Stimulated activated CD8-positive, alpha-beta memory T cell treated with anti-CD3 and anti-CD28 coated beads, Interleukin-2, amount 100 ng/mL, for 1 hour (primary cell): ENCODE measurements at regions not wholly inside any gene's neighbourhood (a gene's known extent, or its start where the extent isn't known, plus 50 kb on each side); places are given as distances from the start of the nearest gene placed in this dataset.
"Not testable (repeated sequence)": the region's sequence is repeated elsewhere in the genome, so short reads cannot be mapped to it uniquely, and the experiment has no call there.

Experiments
- DNase-seq, 2 donors: peaks; one replicate each; pipeline ENCODE4 v3.0.0-alpha.2; 2020; ENCODE audit warnings: low read depth in 2 of 2

DNA sequence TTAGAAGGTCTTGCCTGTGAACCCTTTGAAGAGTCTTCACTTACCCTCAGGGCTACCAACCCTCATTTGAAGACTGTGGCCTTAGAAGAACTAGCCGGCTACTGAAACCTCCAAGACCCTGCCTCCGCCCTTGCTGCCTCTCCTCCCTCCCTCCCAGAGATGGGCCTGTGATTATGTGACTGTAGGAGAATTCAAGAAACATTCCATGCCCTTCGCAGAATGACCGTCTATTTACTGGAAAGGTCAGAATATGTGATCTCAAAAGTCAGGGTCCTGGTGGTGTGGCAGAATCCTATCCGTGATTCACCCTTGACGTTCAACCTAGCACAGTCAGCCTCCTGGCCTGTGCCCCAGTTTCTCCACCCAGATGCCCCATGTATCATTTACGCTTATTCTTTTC is 109.6 kb downstream of the CTNND1 start:
- DNase-seq, result no peak

DNA sequence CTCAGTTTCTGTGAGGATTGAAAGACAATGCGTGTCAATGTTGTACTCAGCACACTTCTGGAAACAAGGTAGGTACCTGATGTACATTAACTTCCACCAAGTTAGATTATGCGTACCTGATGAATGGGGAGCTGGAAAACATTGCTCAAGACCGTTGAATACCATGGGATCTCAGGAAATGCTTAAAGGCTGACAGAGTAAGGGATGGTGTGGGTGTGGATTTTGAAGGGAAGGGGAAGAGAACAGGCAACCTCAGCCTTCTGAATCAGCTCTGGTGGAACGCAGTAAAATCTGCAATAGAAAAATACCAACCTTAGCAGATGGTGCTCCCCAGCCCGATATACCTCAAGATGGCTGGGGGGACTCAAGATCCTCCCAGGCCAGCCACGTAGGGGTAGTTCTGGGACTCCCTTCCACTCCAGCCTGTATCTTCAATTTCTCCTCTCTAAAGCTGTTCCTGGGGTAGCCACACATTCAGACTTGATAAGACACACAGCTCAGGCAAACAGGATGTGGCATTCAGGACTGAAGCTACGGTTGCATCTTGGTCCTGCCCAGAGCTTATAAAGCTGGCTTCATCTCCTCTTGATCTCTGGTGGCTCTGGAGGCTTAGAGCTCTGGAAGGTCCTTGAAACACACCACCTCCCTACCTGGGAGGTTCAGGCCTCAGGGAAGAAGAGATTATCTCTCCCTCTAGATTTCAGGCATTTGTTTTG is 111.8 kb downstream of the CTNND1 start:
- no peak for DNase-seq

DNA sequence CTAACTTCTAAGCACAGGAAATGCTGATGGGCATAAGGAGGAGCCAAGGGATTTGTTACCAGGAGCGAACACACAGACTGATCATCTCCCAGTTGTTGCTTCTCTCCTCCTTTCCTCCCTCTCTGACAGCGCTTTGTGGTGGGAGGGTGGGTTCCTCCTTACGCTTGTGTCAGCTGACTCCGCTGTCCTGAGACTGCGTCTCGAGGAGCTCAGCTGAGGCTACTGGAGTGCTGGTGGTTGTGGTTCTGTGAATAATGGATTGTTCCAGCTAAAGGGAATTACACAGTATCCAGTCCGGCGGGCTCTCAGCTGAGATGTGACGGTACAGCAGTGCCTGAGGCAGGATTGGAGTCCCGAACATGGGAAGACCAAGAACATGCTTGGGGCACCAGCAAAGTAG is 113.4 kb downstream of the CTNND1 start:
- DNase-seq, result no peak

DNA sequence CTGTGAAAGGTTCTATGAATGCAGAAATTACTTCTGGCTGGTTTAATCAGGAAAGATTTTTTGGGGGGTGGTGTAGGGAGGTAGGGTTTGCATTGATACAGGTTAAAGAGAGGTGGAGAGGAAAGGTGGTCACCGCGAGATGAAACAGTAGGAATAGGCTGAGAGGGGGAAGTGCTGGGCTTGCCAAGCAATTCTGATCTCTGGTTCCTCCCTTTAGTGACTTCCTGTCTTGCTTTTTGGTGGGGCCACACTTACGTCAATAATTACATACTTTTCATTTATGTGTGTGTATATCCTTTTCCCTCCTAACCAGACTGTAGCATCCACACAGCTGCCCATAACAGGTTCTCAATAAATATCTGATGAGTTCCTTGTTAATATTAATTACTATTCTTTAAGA is 120.0 kb downstream of the CTNND1 start:
- DNase-seq, result no peak

DNA sequence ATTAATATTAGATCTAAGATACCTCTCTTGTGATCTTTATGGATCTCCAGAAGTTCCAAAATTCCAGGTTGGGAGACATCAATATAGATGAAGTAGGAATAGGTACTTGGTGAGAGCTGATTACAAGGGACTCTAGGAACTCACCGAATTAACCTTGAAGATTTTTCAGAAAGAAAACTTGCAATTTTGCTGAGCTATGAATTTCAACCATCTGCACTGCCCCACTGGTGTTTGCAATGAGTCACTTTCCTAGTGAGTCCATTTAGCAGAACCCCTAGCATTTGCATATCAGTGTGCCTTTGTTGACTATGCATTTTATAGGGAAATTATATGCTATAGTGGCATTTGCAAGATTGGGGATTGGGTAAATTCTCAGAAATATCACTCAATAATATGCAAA is 122.0 kb downstream of the CTNND1 start:
- DNase-seq, result no peak

DNA sequence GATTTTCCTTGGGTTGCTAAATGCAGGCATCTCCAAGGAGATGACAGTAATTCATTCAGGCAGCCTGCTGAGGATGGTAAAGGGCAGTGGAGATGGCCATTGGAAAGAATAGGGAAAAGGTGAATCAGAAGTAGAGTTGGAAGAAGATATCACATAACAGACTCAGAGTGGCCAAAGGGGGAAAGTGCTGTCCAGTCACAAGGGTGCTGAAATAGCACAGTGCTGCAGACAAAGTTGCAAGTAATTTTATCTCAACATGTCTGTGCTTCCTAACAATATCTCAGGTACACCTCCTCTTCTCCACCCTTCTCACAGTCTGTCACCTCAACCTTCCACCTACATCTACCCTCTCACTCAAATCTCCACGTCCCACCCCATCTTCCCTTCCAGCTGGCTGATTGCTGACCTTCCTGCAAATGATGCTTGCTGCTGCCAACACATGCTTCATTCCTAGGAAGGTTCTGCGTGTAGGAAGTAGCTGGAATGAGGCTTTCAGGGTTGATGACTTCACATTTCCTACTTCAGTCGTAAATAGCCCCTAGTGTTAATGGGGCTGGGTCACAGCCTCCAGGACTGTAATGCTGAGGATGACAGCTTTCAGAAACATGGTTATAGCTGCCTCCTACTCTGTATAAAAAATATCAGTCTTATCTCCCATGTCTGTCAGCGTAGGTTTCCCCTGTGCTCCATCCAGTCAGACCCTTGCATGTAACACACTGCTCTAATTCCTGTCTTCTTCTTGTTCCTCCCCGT is 123.9 kb downstream of the CTNND1 start:
- DNase-seq, result no peak

DNA sequence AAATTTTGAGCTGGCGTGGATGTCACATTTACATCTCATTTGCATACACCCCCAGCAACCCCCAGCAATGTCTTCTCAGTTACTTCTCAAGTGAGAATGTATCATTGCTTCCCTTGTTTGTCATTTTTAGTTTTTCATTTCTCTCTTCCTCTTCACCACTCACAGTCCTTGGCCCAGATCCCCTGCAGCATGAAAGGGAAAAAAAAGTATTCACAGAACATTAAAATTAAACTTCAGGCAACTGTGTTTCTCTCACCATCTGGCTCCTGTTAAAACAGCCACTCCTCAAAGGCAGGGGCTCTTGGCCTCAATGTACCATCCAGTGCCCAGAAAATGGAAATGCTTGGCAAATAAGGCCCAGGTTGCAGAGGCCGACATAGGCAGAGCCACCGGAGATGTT is 126.8 kb downstream of the CTNND1 start:
- no peak for DNase-seq

DNA sequence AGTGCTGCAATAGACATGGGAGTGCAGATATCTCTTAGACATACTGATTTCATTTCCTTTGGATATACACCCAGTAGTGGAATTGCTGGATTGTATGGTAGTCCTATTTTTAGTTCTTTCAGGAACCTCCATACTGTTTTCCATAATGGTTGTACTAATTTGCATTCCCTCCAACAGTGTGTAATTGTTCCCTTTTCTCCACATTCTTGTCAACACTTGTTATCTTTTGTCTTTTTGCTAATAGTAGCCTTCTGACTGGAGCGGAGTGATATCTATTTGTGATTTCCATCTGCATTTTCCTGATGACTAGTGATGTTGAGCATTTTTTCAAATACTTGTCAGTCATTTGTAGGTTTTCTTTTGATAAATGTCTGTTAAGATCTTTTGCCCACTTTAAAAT is 128.9 kb downstream of the CTNND1 start:
- DNase-seq, result no peak

DNA sequence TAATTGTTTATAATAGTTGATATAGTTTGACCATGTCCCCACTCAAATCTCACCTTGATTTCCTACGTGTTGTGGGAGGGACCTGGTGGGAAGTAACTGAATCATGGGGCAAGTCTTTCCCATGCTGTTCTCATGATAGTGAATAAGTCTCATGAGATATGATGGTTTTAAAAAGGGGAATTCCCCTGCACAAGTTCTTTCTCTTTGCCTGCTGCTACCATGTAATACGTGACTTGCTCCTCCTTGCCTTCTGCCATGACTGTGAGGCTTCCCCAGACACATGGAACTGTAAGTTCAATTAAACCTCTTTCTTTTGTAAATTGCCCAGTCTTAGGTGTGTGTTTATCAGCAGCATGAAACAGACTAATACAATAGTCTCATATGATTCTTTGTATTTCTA is 130.5 kb upstream of the OR9Q1 start:
- DNase-seq, result not testable (repeated sequence)

DNA sequence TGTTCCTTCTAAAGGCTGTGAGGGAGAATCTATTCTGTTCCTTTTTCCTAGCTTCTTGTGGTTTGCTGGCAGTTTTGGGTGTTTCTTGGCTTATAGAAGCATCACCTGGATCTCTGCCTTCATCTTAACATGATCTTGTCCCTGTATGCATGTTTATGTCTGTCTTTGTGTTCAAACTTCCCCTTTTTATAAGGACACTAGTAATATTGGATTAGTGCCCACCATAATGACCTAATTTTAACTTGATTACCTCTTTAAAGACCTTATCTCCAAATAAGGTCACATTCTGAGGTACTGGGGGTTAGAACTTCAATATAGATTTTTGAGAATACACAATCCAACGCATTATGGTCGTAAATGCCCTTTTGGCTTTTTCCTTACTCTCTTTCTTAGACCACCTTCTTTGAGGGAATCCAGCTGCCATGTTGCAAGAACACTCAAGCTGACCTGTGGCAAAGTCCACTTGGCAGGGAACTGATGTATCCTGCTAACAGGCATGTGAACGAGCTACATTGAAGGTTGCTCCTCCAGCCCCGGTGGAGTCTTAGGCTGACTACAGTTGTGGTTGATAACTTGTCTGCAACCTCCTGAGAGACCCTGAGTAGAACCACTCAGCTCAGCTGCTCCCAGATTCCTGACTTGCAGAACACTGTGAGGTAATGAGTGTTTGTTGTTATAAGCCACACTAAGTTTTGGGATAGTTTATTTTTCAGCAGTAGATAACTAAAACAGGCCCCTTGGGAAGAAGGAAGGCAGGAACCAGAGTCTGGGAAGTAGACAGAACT is 127.1 kb upstream of the OR9Q1 start:
- DNase-seq, result no peak

DNA sequence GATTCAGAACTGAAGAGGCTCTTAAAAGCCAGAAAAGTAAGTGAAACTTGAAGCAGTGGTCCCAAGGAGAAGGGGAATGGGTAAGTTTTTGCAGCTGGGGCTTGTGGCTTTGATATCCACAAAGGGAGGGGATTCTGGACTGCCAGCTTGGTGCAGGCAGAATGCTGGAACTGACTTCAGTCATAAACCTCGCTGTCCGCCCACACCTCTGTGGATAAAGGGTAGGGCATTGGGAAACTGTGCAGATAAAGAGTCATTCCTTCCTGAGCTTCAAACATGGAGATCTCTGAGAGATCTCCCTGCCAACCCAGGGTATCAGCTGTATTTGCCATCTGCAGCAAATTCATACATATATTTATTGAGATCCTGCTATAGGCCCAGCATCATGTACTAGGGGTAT is 124.3 kb upstream of the OR9Q1 start:
- DNase-seq, result no peak

DNA sequence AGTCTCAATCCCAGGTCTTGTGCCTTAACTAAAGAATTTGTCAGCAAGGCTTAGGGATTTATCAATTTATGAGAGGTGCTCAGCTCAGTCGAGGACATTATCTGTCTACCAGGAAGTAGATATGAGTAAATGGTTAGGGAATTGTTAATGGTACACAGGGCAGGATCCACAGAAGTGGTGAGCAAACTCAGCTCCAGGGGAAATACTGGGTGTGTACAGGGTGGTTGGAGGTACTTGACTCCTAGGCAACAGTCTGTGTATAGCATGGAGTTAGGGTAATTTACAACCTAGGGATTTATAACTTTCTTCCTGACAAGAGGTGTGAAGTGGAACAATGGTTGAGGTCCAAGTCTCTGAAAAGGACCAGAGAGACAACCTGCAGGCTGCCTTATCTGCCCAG is 123.4 kb upstream of the OR9Q1 start:
- DNase-seq, result no peak

DNA sequence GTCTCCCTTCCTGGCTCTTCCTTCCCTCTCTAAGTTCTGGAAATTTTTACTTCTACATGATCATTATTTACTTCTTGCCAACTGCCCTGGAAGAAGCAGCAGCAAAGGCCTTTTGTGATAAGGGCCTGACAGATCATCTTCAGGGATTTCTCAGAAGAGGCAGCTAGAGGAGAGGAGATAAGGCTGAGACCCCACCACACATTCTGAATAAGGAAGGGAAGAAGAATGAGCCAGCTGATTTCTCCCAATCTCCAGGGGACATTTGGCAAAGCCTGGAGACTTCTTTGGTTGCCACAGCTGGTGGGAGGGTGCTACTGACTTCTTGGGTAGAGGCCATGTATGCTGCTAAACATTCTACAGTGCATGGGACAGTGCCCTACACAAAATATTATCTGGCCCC is 122.4 kb upstream of the OR9Q1 start:
- no peak for DNase-seq

DNA sequence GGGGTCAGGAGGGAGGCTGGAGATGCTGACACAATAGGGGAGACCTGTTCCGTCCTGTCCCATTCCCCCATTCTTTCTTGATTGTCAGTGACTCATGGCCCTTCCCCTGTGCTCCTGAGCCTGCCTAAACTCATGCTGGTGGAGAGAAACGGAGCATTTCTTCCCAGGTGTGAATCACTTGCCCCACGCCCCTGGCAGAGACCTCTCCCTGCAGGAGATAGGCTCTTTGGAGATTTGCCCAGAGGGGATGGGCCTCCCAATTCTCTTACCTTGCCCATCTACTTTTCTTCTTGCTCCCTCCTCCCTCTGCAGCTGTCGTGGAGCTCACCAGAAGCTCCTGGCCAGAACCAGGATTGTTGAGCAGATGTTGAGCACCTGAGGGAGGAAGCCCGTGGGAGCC is 121.9 kb upstream of the OR9Q1 start:
- no peak for DNase-seq

DNA sequence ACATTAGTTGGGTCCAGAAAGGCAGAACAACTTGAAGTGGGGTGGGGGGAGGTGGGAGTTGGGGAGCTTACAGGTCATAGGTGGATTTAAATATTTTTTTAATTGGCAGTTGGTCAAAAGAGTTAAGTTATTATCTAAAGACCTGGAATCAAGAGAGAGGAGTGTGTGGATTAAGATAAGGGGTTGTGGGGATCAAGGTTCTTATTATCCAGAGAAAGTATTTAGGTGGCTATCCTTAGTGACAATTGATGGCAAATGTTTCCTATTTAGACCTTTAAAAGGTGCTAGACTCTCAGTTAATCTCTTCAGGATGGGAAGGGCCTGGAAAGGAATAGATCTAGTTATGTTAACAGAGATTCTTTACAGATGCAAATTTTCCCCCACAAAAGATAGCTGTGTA is 120.7 kb upstream of the OR9Q1 start:
- no peak for DNase-seq

DNA sequence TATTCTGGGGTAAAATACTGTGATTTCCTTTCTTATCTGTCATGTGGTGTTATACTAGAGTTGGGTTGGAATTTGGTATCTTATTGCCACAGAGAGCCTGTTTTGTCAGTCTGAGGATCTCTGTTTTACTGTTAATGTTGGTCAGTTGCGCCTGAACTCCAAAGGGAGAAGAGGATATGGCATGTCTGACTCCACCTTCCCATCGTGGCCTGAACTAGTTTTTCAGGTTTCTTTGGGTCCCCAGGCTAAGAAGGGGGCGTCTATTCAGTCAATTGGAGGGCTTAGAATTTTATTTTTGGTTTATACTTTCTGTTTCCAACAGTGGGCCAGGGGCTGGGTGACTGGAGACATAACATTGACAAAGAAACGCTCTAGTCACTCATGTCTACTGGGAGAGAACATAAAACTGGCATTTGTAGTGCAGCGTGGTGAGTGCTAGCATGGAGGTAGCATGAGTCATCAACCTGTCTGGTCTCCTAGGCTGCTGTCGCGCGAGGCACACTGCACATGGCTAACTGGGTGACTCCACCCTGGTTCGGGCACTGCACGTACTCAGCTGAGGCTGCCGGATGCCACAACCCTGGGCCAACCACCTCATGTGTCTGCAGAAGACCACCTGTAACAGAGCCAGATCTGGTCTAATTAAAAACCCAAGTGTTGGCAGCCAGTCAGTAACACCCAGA is 120.1 kb upstream of the OR9Q1 start:
- peak in 1 of 2 donors; percentile 6 for DNase-seq

DNA sequence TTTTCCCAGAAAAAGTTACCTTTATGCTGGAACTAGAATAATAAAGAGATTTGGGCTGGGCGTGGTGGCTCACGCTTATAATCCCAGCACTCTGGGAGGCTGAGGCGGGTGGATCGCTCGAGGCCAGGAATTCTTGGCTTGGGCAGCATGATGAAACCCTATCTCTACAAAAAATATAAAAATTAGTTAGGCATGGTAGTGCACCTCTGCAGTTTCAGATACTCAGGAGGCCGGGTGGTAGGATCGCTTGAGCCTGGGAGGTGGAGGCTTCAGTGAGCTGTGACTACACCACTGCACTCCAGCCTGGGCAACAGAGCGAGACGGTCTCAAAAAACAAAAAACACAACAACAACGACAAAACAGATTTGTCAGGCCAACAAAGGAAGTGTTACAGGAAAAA is 119.3 kb upstream of the OR9Q1 start:
- DNase-seq, result no peak

DNA sequence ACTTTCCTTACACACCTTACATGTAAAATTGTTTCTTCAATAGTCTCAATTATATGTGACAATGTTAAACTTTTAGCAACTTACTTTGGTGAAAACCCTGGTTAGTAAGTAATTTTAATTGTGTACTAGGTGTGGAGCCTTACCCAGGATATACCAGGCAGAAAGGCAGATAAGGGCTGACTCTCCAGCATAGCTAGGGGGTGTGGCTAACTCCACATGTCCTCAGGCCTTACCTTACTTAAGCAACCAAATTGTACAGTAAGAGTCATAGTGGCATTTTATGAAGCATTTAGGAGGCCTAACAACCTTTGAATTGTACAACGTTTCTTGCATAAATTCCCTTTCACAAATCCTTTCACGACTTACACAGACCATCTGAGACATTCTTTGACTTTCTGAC is 118.2 kb upstream of the OR9Q1 start:
- DNase-seq, result no peak

DNA sequence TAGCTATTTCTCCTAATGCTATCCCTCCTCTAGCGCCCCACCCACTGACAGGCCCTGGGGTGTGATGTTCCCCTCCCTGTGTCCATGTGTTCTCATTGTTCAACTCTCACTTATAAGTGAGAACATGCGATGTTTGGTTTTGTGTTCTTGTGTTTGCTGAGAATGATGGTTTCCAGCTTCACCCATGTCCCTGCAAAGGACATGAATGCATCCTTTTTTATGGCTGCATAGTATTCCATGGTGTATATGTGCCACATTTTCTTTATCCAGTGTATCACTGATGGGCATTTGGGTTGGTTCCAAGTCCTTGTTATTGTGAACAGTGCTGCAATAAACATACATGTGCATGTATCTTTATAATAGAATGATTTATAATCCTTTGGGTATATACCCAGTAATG is 115.3 kb upstream of the OR9Q1 start:
- not testable (repeated sequence) for DNase-seq

DNA sequence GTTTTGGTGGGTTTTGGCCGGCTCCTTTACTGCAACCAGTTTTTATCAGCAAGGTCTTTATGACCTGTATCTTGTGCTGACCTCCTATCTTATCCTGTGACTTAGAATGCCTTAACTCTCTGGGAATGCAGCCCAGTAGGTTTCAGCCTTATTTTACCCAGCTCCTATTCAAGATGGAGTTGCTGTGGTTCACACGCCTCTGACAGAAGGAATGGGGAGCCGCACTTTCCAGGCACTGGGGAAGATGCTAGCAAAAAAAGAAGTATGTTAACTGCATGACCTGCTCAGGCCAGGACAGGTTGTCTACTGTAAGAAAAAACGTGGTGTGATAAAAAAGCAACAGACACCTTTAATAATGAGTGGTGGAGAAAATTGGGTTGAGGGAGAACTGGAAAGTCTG is 112.2 kb upstream of the OR9Q1 start:
- not testable (repeated sequence) for DNase-seq

DNA sequence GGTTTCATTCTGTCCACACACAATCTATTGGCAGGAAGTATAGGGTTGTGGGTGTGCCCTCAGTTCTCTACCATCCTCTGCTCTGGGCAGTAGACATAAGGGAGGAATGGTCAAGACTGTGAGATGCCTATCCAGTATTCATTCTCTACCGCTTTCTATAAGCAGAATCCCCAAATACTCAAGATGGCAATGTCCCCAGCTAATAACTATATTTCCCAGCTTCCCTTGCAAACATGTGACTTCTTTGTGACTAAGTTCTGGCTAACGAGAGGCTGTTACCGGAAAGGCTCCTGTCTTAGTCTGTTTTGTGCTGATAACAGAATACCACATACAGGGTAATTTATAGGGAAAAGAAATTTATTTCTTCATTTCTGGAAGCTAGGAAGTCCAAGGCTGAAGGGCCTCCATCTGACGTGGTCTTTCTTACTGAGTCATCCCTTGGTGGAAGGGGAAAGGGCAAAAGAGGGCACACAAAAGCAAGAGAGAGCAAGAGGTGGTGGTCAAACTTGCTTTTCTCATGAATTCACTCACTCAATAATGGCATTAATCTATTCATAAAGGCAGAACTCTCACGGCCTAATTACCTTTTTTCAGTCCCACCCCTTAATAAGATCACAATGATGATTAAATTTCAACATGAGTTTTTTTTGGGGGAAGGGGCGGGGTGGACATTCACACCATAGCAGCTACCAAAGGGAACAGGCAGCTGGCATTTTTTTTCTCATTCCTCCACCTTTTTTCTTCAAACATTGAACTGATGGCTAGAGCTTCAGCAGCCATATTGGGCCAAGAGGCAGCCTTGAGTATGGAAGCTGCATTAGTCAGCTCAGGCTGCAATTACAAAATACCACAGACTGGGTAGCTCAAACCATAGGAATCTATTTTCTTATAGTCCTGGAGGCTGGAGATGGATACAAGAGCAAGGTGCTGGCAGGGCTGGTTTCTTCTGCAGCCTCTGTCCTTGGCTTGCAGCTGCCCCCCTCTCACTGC is 109.7 kb upstream of the OR9Q1 start:
- DNase-seq, result no peak
